LNCAP (cell line): ENCODE measurements at regions not wholly inside any gene's neighbourhood (a gene's known extent, or its start where the extent isn't known, plus 50 kb on each side); places are given as distances from the start of the nearest gene placed in this dataset.

ENCODE experiments used
- CTCF ChIP-seq: fragments of 450-650 bp; IDR thresholded peaks from 2 replicates; pipeline ENCODE4 v1.5.1; 2017; ENCODE audit warnings: mild to moderate bottlenecking

- no peak for TF ChIP-seq CTCF
Measured at GRCh38 chr10:53107711-53108110, 335.1 kb upstream of the MBL2 start.

DNA sequence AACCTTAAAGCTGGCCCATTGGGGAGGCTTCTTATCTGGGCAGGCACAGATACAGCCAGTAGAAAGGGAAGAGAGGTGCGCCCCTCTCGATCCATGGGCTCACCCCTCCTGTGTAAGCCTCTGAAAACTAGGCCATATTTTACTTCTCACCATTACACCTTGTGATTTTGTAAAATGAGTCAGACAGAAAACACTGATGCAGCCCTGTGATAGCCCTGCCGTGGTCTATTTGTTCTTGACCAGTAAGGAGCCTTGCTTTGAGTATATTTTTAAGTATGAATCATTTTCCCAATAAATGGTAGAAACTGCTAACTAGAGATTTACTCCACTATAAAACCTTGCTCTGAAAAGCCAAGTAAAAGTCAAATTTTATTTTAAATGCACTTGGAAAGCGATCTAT is 329.8 kb upstream of the MBL2 start:
- TF ChIP-seq CTCF = no peak

GRCh38 chr10:53093878-53094277 is 321.3 kb upstream of the MBL2 start:
- TF ChIP-seq CTCF = no peak

DNA sequence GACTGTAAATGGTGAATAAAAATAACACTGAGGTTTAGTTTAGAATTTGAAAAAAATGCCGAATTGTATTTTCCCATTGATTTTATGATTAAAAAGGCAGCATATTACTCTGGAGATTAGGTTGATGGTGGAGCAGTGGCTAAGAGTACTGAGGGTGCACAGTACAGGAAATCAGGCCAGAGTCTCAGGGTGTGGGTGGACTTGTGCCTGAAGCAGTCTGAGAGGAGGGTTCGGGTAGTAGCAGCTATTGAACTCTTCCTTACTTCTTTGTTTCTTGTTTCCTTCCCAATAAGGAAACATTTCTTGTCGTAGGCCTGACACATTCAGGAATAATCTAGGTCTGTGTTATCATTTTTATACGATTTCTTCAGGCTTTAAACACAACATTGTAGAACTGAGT is 319.0 kb upstream of the MBL2 start:
- TF ChIP-seq CTCF = no peak

DNA sequence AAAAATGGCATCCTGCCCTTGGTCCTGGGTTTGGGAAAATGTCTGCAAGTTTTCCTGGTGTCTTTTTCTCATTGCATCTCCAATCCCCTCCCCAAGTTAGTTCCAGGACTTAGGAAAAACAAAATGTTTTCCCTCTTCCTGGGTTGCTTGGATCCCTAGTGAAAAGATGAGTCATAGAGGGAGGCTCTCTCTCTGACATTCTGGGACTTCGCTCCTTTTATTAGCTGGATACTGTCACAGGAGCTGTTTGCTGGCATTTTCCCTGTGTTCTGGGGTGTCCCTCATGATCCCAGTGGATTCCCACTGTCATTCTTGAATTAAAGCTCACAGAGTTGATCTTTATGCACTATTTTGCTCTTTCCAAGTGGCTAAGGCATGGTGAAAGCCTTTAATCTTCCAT is 316.4 kb upstream of the MBL2 start:
- TF ChIP-seq CTCF = no peak

- TF ChIP-seq CTCF = no peak
Measured at GRCh38 chr10:53079283-53079682, 306.7 kb upstream of the MBL2 start.

- TF ChIP-seq CTCF = no peak
Measured at GRCh38 chr10:53076948-53077347, 304.4 kb upstream of the MBL2 start.

- TF ChIP-seq CTCF = no peak
Measured at GRCh38 chr10:53075469-53075868, 302.9 kb upstream of the MBL2 start.
